HG03175 (cell line): ENCODE measurements at regions not wholly inside any gene's neighbourhood (a gene's known extent, or its start where the extent isn't known, plus 50 kb on each side); places are given as distances from the start of the nearest gene placed in this dataset.

Source experiments
- ATAC-seq: cut with Tn5 transposase; IDR thresholded peaks from one replicate; pipeline ENCODE4 v1.9.1; 2021; ENCODE audit warnings: mild to moderate bottlenecking, moderate library complexity; ENCODE audit not compliant: unreplicated experiment

DNA sequence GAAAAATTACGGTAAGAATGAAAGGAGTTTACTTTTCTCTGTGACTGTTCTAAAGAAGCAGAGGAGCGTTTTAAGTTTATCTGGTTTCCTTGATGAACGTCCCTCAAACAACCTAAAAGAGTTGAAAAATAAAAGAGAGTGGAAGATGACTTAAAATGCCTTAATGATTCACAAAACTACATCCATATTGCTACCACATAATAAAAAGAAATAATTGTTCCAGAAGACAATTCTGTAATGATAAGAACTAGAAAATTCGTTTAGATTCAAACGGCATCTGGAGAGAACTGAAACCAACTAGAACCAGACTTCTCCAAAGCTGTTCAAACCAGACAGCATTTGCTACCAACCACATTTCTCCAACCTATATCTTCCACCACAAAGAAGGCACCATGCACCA, 68.1 kb downstream of the TEKT4 start:
- ATAC-seq = no peak

DNA sequence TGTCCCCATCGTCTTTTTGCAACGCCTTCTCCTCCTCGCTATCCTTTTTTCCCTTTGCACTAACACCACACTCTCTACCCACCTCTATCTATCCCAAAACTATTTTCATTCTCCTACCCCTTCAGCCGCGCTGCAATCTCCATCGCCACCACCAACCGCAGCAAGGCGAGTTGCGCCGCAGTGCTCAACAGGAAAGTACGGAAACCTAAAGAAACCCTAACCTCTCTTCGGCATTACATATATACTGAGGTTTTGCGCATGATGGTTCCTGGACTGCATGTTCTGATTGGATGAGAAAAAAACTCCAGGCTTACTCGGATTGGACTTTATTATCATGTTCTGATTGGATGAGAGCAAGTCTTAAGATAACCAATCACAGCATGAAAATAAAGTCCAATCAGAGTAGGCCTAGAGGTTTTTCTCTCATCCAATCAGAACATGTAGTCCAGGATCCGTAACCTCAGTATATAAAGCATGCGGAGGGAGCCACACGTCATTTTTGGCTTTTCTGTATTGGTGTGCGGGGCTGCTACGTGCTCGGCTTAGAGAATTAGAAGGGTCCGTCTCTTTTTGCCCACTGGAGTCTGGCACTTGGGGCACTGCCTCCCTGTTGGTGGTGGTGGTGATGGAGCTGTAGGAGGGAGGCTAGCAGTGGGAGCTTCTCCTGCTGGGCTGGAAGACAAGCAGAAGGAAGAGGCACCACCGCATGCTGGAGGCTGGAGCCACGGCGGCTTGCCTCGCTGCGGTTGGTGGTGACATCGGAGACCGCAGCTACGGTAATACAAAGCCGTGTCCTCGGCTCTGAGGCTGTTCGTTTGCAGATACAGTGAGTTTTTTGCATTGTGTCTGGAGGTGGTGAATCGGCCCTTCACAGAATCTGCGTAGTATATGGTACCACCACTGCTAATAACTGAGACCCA, 76.1 kb downstream of the TEKT4 start:
- no peak for ATAC-seq

DNA sequence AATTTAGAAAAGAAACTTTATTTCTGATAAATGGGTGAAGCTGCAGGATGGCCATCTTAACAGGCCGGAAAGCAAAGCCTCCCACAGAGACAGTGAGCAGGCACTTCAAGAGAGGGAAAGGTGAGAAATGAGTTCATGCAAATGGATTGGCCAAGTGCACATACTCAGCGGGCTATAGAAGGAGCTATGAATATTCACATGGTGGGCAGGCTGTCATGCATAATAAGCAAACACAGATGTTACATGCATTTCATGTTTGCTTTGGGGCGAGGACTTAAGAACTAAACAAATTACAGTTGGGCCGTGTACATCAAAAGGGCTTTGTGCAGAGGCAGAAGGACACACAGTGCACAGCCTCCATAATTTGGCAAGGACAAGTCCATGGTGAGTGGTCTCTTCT, 69.8 kb upstream of the MAL start:
- ATAC-seq = no peak

DNA sequence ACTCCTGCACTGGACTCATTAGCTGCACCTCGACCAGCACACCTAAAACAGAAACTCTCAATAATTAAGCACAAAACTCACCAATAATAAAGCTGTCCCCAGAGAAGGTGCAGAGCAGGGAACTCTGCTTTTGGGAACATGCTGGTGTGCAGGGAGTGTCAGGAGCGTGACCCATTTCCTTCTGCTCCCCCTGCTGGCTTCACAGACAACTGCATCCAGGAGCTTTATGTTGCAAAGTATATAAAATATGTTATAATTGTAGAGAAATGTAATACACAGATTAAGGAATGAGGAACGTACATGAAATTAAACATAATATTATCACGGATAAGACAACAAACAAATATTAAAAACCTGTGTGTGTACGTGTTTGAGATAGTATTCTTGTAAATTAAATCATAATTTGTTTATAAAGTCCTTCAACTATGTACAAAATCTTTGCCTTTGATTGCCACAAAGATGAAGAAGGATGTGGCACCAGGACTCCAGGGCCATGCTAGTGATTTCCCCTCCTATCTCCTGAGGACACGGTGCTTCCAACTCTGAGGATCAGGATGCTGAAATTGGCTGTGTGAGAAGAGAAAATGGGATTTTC, 68.6 kb upstream of the MAL start:
- ATAC-seq = peak; percentile 67

DNA sequence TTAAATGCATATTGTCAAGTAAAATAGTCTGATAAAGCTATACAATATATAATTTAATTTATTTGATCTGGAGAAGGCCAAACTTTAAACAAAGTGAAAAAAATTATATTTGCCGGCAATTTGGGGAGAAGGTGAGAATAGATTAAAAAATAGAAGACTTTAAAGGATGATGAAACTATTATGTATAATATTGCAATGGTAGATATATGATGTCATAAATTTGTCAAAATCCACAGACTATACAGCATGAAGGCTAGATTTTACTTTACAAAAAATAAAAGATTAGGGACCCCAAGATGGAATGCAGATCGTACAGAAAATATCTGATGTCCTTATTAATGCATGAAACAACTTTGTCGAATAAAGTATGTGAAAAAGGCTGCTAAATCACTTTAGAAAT, 67.3 kb upstream of the MAL start:
- no peak for ATAC-seq

DNA sequence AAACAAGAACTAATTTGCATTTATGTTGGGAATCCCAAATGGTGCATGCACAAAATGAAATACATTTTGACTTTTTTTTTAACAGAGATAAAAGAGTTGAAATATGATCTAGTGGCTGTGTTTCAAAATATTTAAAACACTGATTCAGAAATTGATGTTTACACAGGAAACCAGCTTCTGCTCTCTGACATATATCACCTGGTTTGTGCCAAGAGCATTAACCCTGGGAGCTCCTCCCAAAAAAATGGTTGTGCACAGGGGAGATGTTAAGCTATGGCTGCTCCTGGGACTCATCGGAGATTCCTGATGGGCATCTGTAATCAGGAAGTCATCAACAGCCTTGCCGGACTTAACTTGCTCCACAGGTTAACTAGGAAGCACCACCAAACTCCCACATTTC, 65.2 kb upstream of the MAL start:
- no peak for ATAC-seq

DNA sequence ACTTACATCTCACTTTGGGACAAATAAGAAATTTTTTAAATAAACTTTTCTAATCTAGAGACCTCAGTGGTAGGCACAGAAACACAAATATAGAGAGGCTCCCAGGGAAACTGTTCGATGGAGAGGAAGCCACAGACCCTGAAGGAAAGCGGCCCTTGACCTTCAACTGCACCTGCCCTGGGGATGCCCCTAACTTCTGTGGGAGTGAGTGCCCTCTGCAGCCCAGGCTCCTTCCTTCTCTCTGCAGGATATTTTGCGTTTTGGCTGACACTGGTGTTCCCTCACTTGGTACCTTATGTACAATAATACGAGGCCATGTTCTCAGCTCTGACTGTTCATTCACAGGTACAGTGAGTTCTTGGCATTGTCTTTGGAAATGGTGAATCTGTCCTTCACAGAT, 64.8 kb upstream of the MAL start:
- ATAC-seq = no peak

DNA sequence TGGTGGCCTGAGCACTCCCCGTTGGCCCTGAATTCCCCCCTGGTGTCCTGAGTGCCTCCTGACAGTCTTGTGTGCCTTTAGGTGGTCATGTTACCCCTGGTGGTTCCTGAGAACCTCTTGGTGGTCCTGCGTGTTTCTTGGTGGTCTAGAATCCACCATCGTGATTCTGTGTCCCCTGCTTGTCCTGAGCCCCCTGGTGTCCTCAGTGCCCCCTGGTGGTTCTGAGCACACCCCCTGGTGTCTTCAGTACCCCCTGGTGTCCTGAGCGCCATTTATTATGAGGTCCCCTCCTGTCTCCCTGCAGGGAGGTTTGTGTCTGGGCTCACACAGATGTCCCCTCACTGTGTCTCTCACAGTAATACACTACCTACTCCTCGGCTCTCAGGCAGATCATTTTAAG, 61.3 kb upstream of the MAL start:
- no peak for ATAC-seq

DNA sequence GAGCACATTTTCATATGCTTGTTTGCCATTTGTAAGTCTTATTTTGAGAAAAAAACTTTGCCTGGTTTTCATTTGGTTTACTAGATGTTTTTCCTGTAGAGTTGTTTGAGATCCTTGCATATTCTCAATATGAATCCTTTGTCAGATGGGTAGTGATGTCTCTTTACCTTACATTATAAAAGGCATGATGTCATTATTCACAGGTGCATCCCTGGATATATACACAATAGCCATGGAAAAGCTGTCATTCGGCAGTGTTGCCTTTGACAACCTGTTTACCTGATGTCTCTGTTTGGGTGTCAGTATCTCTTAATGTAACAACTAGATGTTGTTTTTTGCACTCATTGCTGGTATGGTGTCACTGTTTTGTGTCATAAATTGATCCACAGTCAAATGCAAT, 58.8 kb upstream of the MAL start:
- no peak for ATAC-seq

DNA sequence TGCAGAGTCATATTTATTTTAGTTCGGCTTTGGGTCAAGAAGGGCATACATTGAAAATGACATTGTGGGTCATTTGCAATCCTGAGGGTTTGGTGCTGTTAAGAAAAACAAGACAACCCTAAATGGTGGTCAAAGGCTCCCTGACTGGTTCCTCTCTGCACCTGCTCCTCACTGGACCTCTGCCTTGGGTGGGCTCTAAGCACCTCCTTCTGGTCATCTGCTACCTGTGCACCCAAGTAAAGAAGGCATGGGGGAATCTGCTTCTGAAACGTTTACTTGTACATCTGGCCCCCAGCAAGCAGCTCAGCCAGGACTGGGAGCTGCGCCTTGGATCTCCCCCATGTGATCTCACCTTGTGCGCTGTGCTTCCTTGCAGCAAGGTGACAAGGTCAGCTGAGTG, 55.2 kb upstream of the MAL start:
- ATAC-seq = no peak
